Neural cell (in vitro differentiated cells): ENCODE measurements at regions not wholly inside any gene's neighbourhood (a gene's known extent, or its start where the extent isn't known, plus 50 kb on each side); places are given as distances from the start of the nearest gene placed in this dataset.

Source experiments
- H2AFZ ChIP-seq: fragments of 200-600, 300-800 bp; sonication (generic), shearing (Covaris generic); 2 replicates; pipeline ENCODE4 v1.6.0; 2014; ENCODE audit warnings: low read depth, mild to moderate bottlenecking, antibody characterized with exemption, low read length, moderate library complexity
- H3F3A ChIP-seq: fragments of 200-600 bp; shearing (Covaris generic); 2 replicates; pipeline ENCODE4 v1.6.1; 2016; ENCODE audit warnings: mild to moderate bottlenecking, moderate library complexity, mixed read lengths, antibody characterized with exemption, low read length; ENCODE audit not compliant: insufficient read depth, poor library complexity, severe bottlenecking
- H3K27ac ChIP-seq: fragments of 200-600, 300-800 bp; sonication (generic), shearing (Covaris generic); 2 replicates; pipeline ENCODE4 v1.5.1; 2014; ENCODE audit warnings: mild to moderate bottlenecking, low read length, moderate library complexity
- H3K27me3 ChIP-seq: fragments of 300-800, 200-600 bp; sonication (generic), shearing (Covaris generic); 2 replicates; pipeline ENCODE4 v1.6.0; 2014; ENCODE audit warnings: mild to moderate bottlenecking, low read depth, low read length, moderate library complexity; ENCODE audit not compliant: insufficient read depth
- H3K36me3 ChIP-seq: fragments of 300-800, 200-600 bp; sonication (generic), shearing (Covaris generic); 2 replicates; pipeline ENCODE4 v1.5.1; 2014; ENCODE audit warnings: mild to moderate bottlenecking, antibody characterized with exemption, low read length, moderate library complexity; ENCODE audit not compliant: insufficient read depth
- H3K4me2 ChIP-seq: fragments of 300-800, 200-600 bp; sonication (generic), shearing (Covaris generic); 2 replicates; pipeline ENCODE4 v1.6.0; 2014; ENCODE audit warnings: mild to moderate bottlenecking, low read length
- H3K4me3 ChIP-seq: fragments of 300-800, 200-600 bp; sonication (generic), shearing (Covaris generic); 2 replicates; pipeline ENCODE4 v1.5.1; 2014; ENCODE audit warnings: mild to moderate bottlenecking, low read length, moderate library complexity
- H3K79me2 ChIP-seq: fragments of 200-600 bp; shearing (Covaris generic); replicated peaks from 2 replicates; pipeline ENCODE4 v1.6.0; 2014; ENCODE audit warnings: mild to moderate bottlenecking, low read length, moderate library complexity; ENCODE audit not compliant: insufficient read depth
- H3K9ac ChIP-seq: fragments of 300-800, 200-600 bp; sonication (generic), shearing (Covaris generic); 2 replicates; pipeline ENCODE4 v1.6.1; 2016; ENCODE audit warnings: mild to moderate bottlenecking, low read length, mixed read lengths
- H3K9me2 ChIP-seq: fragments of 200-600 bp; shearing (Covaris generic); 2 replicates; pipeline ENCODE4 v1.6.1; 2016; ENCODE audit warnings: mild to moderate bottlenecking, low read length, mixed read lengths; ENCODE audit not compliant: insufficient read depth
- H3K9me3 ChIP-seq: fragments of 200-600, 300-800 bp; sonication (generic), shearing (Covaris generic); 2 replicates; pipeline ENCODE4 v1.6.1; 2016; ENCODE audit warnings: mild to moderate bottlenecking, mixed run types, low read length, moderate library complexity, mixed read lengths
- H4K20me1 ChIP-seq: fragments of 200-600 bp; shearing (Covaris generic); 2 replicates; pipeline ENCODE4 v1.6.1; 2016; ENCODE audit warnings: mild to moderate bottlenecking, mixed run types; ENCODE audit not compliant: insufficient read depth
- CTCF ChIP-seq: fragments of 450-650 bp; IDR thresholded peaks from 2 replicates; pipeline ENCODE4 v1.5.1; 2014; ENCODE audit warnings: antibody characterized with exemption, mild to moderate bottlenecking, moderate library complexity; ENCODE audit not compliant: poor library complexity, severe bottlenecking
- EP300 ChIP-seq: fragments of 450-650 bp; conservative IDR thresholded peaks from 2 replicates; pipeline ENCODE4 v1.6.1; 2014; ENCODE audit warnings: antibody characterized with exemption, mild to moderate bottlenecking, moderate library complexity; ENCODE audit not compliant: poor library complexity, severe bottlenecking
- EZH2 ChIP-seq: fragments of 200-600, 300-800 bp; shearing (Covaris generic), sonication (generic); IDR thresholded peaks from 2 replicates; pipeline ENCODE4 v1.6.1; 2014; ENCODE audit warnings: antibody characterized with exemption, low read length, borderline replicate concordance, mild to moderate bottlenecking; ENCODE audit not compliant: insufficient read depth, poor library complexity, severe bottlenecking
- MXI1 ChIP-seq: fragments of 450-650 bp; conservative IDR thresholded peaks from 2 replicates; pipeline ENCODE4 v1.6.1; 2014; ENCODE audit warnings: antibody characterized with exemption, mild to moderate bottlenecking; ENCODE audit not compliant: poor library complexity, severe bottlenecking
- POLR2AphosphoS5 ChIP-seq: IDR thresholded peaks from 2 replicates; pipeline ENCODE4 v1.6.1; 2012
- RAD21 ChIP-seq: fragments of 450-650 bp; conservative IDR thresholded peaks from 2 replicates; pipeline ENCODE4 v1.6.1; 2014; ENCODE audit warnings: antibody characterized with exemption, mild to moderate bottlenecking, moderate library complexity
- REST ChIP-seq: IDR thresholded peaks from 2 replicates; pipeline ENCODE4 v1.6.1; 2012; ENCODE audit warnings: borderline replicate concordance
- SMC3 ChIP-seq: fragments of 450-650 bp; conservative IDR thresholded peaks from 2 replicates; pipeline ENCODE4 v1.6.1; 2014; ENCODE audit warnings: antibody characterized with exemption, mild to moderate bottlenecking, moderate library complexity; ENCODE audit not compliant: poor library complexity
- TAF1 ChIP-seq: IDR thresholded peaks from 2 replicates; pipeline ENCODE4 v1.6.1; 2012; ENCODE audit warnings: low read depth

GRCh38 chr11:122353561-122353960 is 237.5 kb upstream of the BLID start:
- Histone ChIP-seq H3K27me3 (no peaks in the 10 kb centered on the region), H3F3A (no peaks in the 10 kb centered on the region), H3K4me3 (no peak overlapping the region), H3K27ac (no peak overlapping the region), H3K4me2 (no peak overlapping the region), H3K36me3 (no peaks in the 10 kb centered on the region), H3K9me2 (no peaks in the 10 kb centered on the region), H3K9ac (no peak overlapping the region), H2AFZ (no peak overlapping the region), H3K9me3 (no peaks in the 10 kb centered on the region), H3K79me2 (no peaks in the 10 kb centered on the region), H4K20me1 (no peaks in the 10 kb centered on the region)
- TF ChIP-seq TAF1 (no peak), REST (no peak), POLR2AphosphoS5 (no peak), EP300 (no peak), CTCF (no peak), MXI1 (no peak), SMC3 (no peak), RAD21 (no peak), EZH2 (no peak)

GRCh38 chr11:122348659-122349409 is 232.8 kb upstream of the BLID start:
- H3K27me3 ChIP-seq: no peaks in the 10 kb centered on the region
- no peaks in the 10 kb centered on the region for H3K9me3 ChIP-seq
- no peak overlapping the region for H3K9ac ChIP-seq
- no peak overlapping the region for H3K27ac ChIP-seq
- H3K79me2 ChIP-seq: no peaks in the 10 kb centered on the region
- no peak overlapping the region for H2AFZ ChIP-seq
- H3K4me3 ChIP-seq: no peak overlapping the region
- no peaks in the 10 kb centered on the region for H3F3A ChIP-seq
- H3K9me2 ChIP-seq: no peaks in the 10 kb centered on the region
- H3K36me3 ChIP-seq: no peaks in the 10 kb centered on the region
- no peak for TF ChIP-seq EP300
- TF ChIP-seq REST: no peak
- TF ChIP-seq EZH2: no peak
- TF ChIP-seq CTCF: no peak
- no peaks in the 10 kb centered on the region for H4K20me1 ChIP-seq
- H3K4me2 ChIP-seq: no peak overlapping the region
